ENCODE measurements at regions not wholly inside any gene's neighbourhood (a gene's known extent, or its start where the extent isn't known, plus 50 kb on each side); places are given as distances from the start of the nearest gene placed in this dataset.

DNA sequence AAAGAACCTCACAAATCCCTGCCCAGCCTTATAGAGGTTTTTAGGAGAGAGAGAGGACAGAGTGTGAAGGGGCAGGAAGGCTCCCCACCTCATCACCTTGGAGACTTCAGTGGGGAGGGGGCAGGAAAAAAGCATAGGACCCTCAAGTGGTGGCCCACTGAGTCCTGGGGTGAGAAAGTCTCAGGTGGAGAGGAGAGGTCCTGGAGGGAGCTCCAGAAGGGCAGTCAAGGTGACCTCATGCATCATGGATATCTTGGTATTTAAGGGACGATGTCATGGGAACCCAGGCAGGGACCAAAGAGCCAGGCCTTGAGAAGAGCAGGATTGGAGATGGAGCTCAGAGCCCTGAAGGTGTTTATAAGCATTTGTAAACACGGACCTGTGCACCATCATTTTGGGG lies 204.5 kb downstream of the SLC4A3 start:
- in situ Hi-C loops (cut with MboI), result no loop called here
- H3K9me3 ChIP-seq (replicated peaks; ENCODE audit: control insufficient read depth, insufficient read depth, low read depth, low read length), result no peaks in the 10 kb centered on the region
- H3K27ac ChIP-seq (ENCODE audit: extremely low read depth, low read depth, low read length), result no peak overlapping the region
- no peaks in the 10 kb centered on the region for H4K20me1 ChIP-seq (replicated peaks; ENCODE audit: control insufficient read depth, insufficient read depth, low read length)
- H2AFZ ChIP-seq (ENCODE audit: low read depth, low read length), result no peak overlapping the region
- no peak for TF ChIP-seq GATAD2A (IDR thresholded peaks at IDR 0.05)
- no peak for TF ChIP-seq MEF2A (IDR thresholded peaks at IDR 0.05; ENCODE audit: control insufficient read depth, low read depth, low read length)
- DNase-seq (ENCODE audit: extremely low read depth in 1 of 4, low spot score in 3 of 4), result no peak
- BruUV-seq (replicated peaks), result no TSS peak
- FAIRE-seq, result no peak
- no peak for ATAC-seq
- H3K4me1 ChIP-seq (replicated peaks in 1 of 2; ENCODE audit: control insufficient read depth in 2 of 2, insufficient read depth in 2 of 2, low read length in 2 of 2), result no peaks in the 10 kb centered on the region
- H3K36me3 ChIP-seq (ENCODE audit: control insufficient read depth, insufficient read depth, low read length), result no peaks in the 10 kb centered on the region
- no peak overlapping the region for H3K9ac ChIP-seq (ENCODE audit: insufficient read depth in 1 of 2, low read depth in 2 of 2, low read length in 2 of 2)
- H3K4me2 ChIP-seq (ENCODE audit: insufficient read depth, low read length), result no peak overlapping the region
- H3K27me3 ChIP-seq (ENCODE audit: control insufficient read depth in 2 of 2, insufficient read depth in 2 of 2, low read length in 2 of 2), result peaks cover 0 to 6% of the 10 kb centered on the region in 2 experiments; a peak in 2 of 5 replicates
- POLR2A ChIA-PET, result no interaction called here
- 0% methylated on average over 2 of the region's 2 CpGs for WGBS (ENCODE audit: insufficient coverage, low coverage, missing lambda C conversion rate)
- H3K79me2 ChIP-seq (ENCODE audit: control insufficient read depth, insufficient read depth, low read length), result no peaks in the 10 kb centered on the region
- no peak overlapping the region for H3K4me3 ChIP-seq
- no peaks in the 10 kb centered on the region for H3K9me1 ChIP-seq (ENCODE audit: control insufficient read depth, insufficient read depth, low read length)
- CTCF ChIA-PET (ENCODE audit: low intra/inter-chr PET ratio), result no interaction called here
- intact Hi-C loops (cut with micrococcal nuclease), result no loop called here

DNA sequence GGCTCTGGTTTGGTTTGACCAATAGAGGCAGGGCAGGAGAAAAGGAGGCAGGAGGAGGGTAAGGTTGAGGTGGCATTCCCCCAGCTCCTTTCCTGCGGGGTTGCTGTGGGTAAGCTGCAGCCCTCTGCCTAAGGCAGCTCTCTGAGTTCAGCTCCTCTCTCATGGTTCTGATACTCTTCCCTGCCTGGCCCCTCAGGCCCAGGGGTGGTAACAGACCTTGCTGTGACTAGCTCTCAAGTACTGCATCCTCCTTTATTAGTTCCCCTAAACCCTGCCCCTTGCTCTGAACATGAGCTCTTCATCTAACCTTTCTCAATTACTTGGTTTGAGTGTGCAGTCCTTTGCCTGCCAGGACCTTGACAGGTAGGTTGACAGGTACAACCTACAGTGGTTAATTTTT lies 205.5 kb downstream of the SLC4A3 start:
- in situ Hi-C loops (cut with MboI), result no loop called here
- Histone ChIP-seq H3K9ac (ENCODE audit: insufficient read depth in 1 of 2, low read depth in 2 of 2, low read length in 2 of 2) (no peak overlapping the region), H2AFZ (ENCODE audit: low read depth, low read length) (no peak overlapping the region), H3K4me1 (replicated peaks in 1 of 2; ENCODE audit: control insufficient read depth in 2 of 2, insufficient read depth in 2 of 2, low read length in 2 of 2) (no peaks in the 10 kb centered on the region), H3K4me2 (ENCODE audit: insufficient read depth, low read length) (no peak overlapping the region), H3K27ac (ENCODE audit: extremely low read depth, low read depth, low read length) (no peak overlapping the region), H3K79me2 (ENCODE audit: control insufficient read depth, insufficient read depth, low read length) (no peaks in the 10 kb centered on the region), H3K9me1 (ENCODE audit: control insufficient read depth, insufficient read depth, low read length) (no peaks in the 10 kb centered on the region), H4K20me1 (replicated peaks; ENCODE audit: control insufficient read depth, insufficient read depth, low read length) (no peaks in the 10 kb centered on the region), H3K4me3 (no peak overlapping the region), H3K36me3 (ENCODE audit: control insufficient read depth, insufficient read depth, low read length) (no peaks in the 10 kb centered on the region), H3K27me3 (ENCODE audit: control insufficient read depth in 2 of 2, insufficient read depth in 2 of 2, low read length in 2 of 2) (peaks cover 0 to 6% of the 10 kb centered on the region in 2 experiments; a peak in 2 of 5 replicates), H3K9me3 (replicated peaks; ENCODE audit: control insufficient read depth, insufficient read depth, low read depth, low read length) (no peaks in the 10 kb centered on the region)
- FAIRE-seq (no peak), ATAC-seq (no peak), DNase-seq (ENCODE audit: extremely low read depth in 1 of 4, low spot score in 3 of 4) (no peak)
- intact Hi-C loops (cut with micrococcal nuclease), result no loop called here
- ChIA-PET CTCF (ENCODE audit: low intra/inter-chr PET ratio) (no interaction called here), POLR2A (no interaction called here)
- 0% methylated on average over 1 of the region's 1 CpG for WGBS (ENCODE audit: insufficient coverage, low coverage, missing lambda C conversion rate)
- TF ChIP-seq HNRNPK (IDR thresholded peaks at IDR 0.05; ENCODE audit: low read depth, low read length, poor library complexity, severe bottlenecking), result no peak
- TF ChIP-seq, protein P1, sequence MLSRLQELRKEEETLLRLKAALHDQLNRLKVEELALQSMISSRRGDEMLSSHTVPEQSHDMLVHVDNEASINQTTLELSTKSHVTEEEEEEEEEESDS (CRISPR knock-in tag; IDR thresholded peaks at IDR 0.05), result no peak
- no peak for TF ChIP-seq EZH2 (IDR thresholded peaks at IDR 0.05; ENCODE audit: borderline replicate concordance, low read depth, low read length)
- no peak for TF ChIP-seq OTX1 (CRISPR knock-in tag; IDR thresholded peaks at IDR 0.05)
- BruUV-seq (replicated peaks), result no TSS peak

All from K562 (cell line).